Right lobe of liver (tissue), 6 donors: ENCODE measurements at regions not wholly inside any gene's neighbourhood (a gene's known extent, or its start where the extent isn't known, plus 50 kb on each side); places are given as distances from the start of the nearest gene placed in this dataset.

Source experiments
- ATAC-seq, 4 donors: fragments of 200-7000 bp; cut with Tn5 transposase; one replicate each; pipeline ENCODE4 v1.9.1; 2020; ENCODE audit warnings: mild to moderate bottlenecking in 4 of 4, moderate library complexity in 4 of 4
- DNase-seq, 3 donors: peaks; one replicate each; pipeline ENCODE4 v3.0.0-alpha.2; 2020
- H3K27ac ChIP-seq, 3 donors: fragments of 200-600 bp; one replicate each; pipeline ENCODE4 v1.8.0; 2022
- H3K27me3 ChIP-seq, 2 donors: fragments of 200-600 bp; one replicate each; pipeline ENCODE4 v1.8.0; 2022
- H3K36me3 ChIP-seq, 4 donors: fragments of 200-600 bp; sonication (generic) in 1 of 4; one replicate each; pipeline versions ENCODE4 v1.5.1 to v1.8.0; 2017 to 2022; ENCODE audit warnings: control low read depth in 1 of 4
- H3K4me1 ChIP-seq, 4 donors: fragments of 200-600 bp; sonication (generic) in 1 of 4; one replicate each; pipeline versions ENCODE4 v1.5.1 to v1.8.0; 2017 to 2022; ENCODE audit warnings: control low read depth in 1 of 4
- H3K4me3 ChIP-seq, 3 donors: fragments of 200-600 bp; one replicate each; pipeline ENCODE4 v1.8.0; 2022
- H3K9me3 ChIP-seq, 4 donors: fragments of 200-600 bp; sonication (generic) in 1 of 4; one replicate each; pipeline versions ENCODE4 v1.5.1 to v1.8.0; 2017 to 2022; ENCODE audit warnings: control low read depth in 1 of 4
- POLR2A ChIP-seq: fragments of 450-650 bp; IDR thresholded peaks from one replicate; pipeline ENCODE4 v1.6.1; 2017; ENCODE audit warnings: antibody characterized with exemption, mild to moderate bottlenecking
- WGBS: methylation state at CpG from one replicate; pipeline ENCODE4 v1.1.6; 2018; ENCODE audit warnings: low coverage, low lambda C conversion rate; ENCODE audit not compliant: insufficient coverage; ENCODE audit errors: missing lambda C conversion rate; 5-methylcytosine and 5-hydroxymethylcytosine counted together
- intact Hi-C, 2 donors: fragments of 100-400 bp; cut with DNase I; formaldehyde crosslinking; loops; one replicate each; pipeline versions ENCODE4 v1.11.2 to v1.14.1; 2022
- TF ChIP-seq, protein P1 (sequence below), 4 donors: fragments of 200-600 bp in 3 of 4; fragments of 450-650 bp in 1 of 4; IDR thresholded peaks; one replicate each; pipeline versions ENCODE4 v1.5.1 to v1.8.0; 2016 to 2022; ENCODE audit warnings: antibody characterized with exemption in 4 of 4, mild to moderate bottlenecking in 2 of 4
- donor health status: DM: no; HTN: yes; CAD: no.
- donor health status: DM: no; HTN: no; CAD: no.
- donor health status: DM: no; HTN: no; CAD: no.
- donor health status: DM: no; HTN: yes; CAD: no.
- donor health status: DM: no; HTN: yes; CAD: no.

DNA sequence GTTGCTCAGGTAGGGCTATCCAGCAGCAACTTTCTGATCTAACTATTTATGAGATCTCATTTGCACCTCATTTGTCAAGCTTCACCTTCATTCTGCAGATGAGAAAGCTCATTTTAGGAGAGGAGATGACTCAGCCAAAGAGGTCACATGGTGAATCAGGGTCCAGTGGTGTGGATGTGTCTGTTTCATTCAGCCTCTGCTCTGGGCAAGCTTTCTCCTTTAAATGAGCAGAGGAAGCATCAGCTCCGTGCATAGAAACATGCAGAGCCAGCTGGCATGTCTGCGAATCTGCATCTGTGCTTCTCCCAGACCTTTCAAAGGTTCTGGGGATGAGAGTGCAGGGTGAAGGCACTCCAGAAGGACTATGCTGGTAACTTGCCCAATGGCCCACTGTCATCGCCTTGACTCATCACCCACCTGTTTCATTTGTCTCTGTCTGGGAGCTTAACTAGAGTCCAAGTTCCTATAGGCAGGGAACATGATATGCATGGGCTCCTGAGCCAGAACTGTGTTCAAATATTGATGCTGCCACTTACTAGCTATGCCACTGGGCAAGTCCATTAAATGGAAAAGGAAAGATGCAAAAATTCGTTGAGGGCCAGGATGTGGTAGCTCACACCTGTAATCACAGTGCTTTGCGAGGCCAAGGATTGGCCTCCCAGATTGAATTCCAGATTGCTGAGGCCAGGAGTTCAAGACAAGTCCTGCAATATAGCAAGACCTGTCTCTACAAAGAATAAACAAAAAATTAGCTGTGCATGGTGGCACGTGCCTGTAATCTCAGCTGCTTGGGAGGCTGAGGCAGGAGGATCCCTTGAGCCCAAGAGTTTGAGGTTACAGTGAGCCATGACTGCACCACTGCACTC lies 67.1 kb upstream of the NLK start:
- Histone ChIP-seq H3K4me1 (no peaks in the 10 kb centered on the region), H3K36me3 (no peaks in the 10 kb centered on the region), H3K27me3 (no peaks in the 10 kb centered on the region), H3K27ac (no peak overlapping the region), H3K9me3 (no peaks in the 10 kb centered on the region), H3K4me3 (no peak overlapping the region)
- DNase-seq, result no peak
- TF ChIP-seq POLR2A, result no peak
- TF ChIP-seq, protein P1, sequence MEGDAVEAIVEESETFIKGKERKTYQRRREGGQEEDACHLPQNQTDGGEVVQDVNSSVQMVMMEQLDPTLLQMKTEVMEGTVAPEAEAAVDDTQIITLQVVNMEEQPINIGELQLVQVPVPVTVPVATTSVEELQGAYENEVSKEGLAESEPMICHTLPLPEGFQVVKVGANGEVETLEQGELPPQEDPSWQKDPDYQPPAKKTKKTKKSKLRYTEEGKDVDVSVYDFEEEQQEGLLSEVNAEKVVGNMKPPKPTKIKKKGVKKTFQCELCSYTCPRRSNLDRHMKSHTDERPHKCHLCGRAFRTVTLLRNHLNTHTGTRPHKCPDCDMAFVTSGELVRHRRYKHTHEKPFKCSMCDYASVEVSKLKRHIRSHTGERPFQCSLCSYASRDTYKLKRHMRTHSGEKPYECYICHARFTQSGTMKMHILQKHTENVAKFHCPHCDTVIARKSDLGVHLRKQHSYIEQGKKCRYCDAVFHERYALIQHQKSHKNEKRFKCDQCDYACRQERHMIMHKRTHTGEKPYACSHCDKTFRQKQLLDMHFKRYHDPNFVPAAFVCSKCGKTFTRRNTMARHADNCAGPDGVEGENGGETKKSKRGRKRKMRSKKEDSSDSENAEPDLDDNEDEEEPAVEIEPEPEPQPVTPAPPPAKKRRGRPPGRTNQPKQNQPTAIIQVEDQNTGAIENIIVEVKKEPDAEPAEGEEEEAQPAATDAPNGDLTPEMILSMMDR (IDR thresholded peaks at IDR 0.05), result no peak
- 60% methylated on average over 3 of the region's 6 CpGs for WGBS
- no peak for ATAC-seq
- intact Hi-C loops, result no loop called here

DNA sequence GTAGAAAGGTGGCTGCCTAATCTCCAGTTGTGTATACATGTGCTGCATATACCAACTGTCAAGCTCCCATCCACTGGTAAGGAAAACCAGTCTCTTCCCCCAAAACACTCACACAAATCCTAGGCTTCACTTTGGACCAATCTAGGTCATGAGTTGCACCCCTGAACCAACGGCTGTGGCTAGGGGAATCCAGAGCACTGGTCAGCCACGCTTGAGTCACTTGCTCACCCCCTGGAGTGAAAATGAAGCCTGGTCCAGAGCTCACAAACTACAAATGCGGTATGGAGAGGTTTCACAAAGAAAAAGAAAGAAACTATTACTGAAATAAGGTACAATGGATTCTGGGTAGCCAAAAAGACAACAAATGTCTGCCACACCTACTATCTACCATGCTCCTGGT lies 66.1 kb upstream of the NLK start:
- intact Hi-C loops, result no loop called here
- TF ChIP-seq POLR2A, result no peak
- TF ChIP-seq, protein P1 (IDR thresholded peaks at IDR 0.05), result no peak
- 77% methylated on average over 3 of the region's 3 CpGs for WGBS

DNA sequence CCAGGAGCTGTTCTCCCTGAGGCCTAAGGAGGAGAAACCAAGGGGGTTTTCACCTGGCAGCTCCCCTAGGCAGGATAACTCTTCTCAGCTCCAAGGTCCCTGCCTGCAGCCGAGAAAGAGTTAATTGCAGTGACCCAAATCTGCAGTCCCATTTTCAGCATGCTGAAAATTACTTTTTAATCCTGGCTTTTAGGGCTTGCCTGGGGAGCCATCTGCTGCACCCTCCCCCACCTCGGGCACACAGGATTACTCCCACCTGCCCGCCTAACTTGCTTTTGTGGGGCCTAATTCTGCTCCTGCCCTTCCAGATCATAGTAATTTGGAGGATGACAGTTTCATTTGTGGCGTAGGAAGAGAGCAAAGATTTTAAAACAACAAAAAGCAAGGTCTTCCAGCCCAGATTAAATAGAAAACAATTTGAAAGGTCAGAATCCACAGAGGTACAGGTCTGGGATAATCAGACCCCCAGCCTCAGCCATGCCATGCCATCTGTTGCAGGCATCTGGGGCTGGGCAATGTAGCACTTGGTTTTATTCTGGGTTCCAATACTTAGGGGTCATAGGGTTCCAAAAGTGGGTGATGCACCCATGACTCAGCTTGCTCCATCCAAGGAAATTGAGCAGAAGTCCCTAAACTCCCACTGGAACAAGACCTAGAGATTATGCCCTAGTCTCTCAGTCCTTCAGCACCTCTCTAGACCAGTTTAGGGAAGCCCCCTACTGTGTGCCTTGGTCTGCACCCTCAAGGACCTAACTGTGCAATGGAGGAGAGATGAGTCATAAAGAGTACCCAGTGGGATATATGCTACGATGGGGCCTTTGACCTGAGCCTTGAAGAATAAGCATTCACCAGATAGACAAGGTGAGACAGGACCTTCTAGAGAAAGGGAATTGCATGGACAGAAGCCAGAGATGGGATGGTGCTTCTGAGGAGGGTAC lies 64.5 kb upstream of the NLK start:
- no peak overlapping the region for H3K27ac ChIP-seq
- intact Hi-C loops, result no loop called here
- no peak for TF ChIP-seq POLR2A
- TF ChIP-seq, protein P1 (IDR thresholded peaks at IDR 0.05), result no peak
- no peaks in the 10 kb centered on the region for H3K9me3 ChIP-seq
- 87% methylated on average over 4 of the region's 5 CpGs for WGBS
- DNase-seq, result no peak
- H3K4me3 ChIP-seq, result no peak overlapping the region
- H3K36me3 ChIP-seq, result no peaks in the 10 kb centered on the region
- no peak for ATAC-seq
- no peaks in the 10 kb centered on the region for H3K4me1 ChIP-seq
- no peaks in the 10 kb centered on the region for H3K27me3 ChIP-seq

More for the DNA sequence above, 66.1 kb upstream of the NLK start:
- Histone ChIP-seq H3K4me3 (no peak overlapping the region), H3K9me3 (no peaks in the 10 kb centered on the region), H3K27me3 (no peaks in the 10 kb centered on the region), H3K4me1 (no peaks in the 10 kb centered on the region), H3K27ac (no peak overlapping the region), H3K36me3 (no peaks in the 10 kb centered on the region)
- DNase-seq (no peak), ATAC-seq (no peak)

DNA sequence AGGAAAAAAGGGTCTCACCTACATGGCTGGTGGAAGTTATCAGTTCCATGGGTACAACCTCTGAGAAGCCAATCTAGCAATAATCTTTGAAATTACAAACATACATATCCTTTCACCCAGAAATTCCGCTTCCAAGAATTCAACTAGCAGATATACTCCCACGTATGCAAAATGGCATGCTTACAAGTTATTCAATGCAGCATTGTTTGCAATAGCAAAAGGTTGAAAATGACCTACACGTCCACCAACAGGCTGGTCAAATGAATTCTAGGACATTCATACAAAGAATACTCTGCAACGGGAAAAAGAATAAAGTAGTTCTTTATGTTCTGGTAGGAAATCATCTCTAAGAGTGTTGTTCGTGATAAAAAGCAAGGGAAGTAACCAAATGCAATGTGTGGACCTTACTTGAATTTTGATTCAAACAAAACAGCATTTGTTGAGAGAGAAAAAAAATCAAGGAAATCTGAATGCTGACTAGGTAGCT lies 63.7 kb upstream of the NLK start:
- H3K4me3 ChIP-seq, result no peak overlapping the region
- TF ChIP-seq, protein P1 (IDR thresholded peaks at IDR 0.05), result no peak
- no peak for TF ChIP-seq POLR2A
- H3K4me1 ChIP-seq, result no peaks in the 10 kb centered on the region
- ATAC-seq (no peak), DNase-seq (no peak)
- no peaks in the 10 kb centered on the region for H3K9me3 ChIP-seq
- H3K27me3 ChIP-seq, result no peaks in the 10 kb centered on the region
- no peaks in the 10 kb centered on the region for H3K36me3 ChIP-seq
- 70% methylated on average over 5 of the region's 5 CpGs for WGBS
- H3K27ac ChIP-seq, result no peak overlapping the region
- intact Hi-C loops, result no loop called here
